ENCODE measurements at regions not wholly inside any gene's neighbourhood (a gene's known extent, or its start where the extent isn't known, plus 50 kb on each side); places are given as distances from the start of the nearest gene placed in this dataset.

GRCh38 chr17:64777415-64778239, 115.5 kb upstream of the SMURF2 start:
- TF ChIP-seq CREB1 (IDR thresholded peaks at IDR 0.05; ENCODE audit: low read depth) (no peak), ZBTB7A (IDR thresholded peaks at IDR 0.05; ENCODE audit: low read depth) (no peak), EP300 (IDR thresholded peaks at IDR 0.05; ENCODE audit: borderline replicate concordance) (no peak), EGR1 (IDR thresholded peaks at IDR 0.05) (no peak), CEBPB (IDR thresholded peaks at IDR 0.05) (no peak), USF1 (IDR thresholded peaks at IDR 0.05) (no peak), TCF12 (IDR thresholded peaks at IDR 0.05; ENCODE audit: low read depth) (no peak), YY1 (IDR thresholded peaks at IDR 0.05; ENCODE audit: low read depth) (no peak), NFIC (IDR thresholded peaks at IDR 0.05) (no peak), TEAD4 (IDR thresholded peaks at IDR 0.05) (no peak), TAF1 (IDR thresholded peaks at IDR 0.05; ENCODE audit: low read depth) (no peak)

- TF ChIP-seq RAD21 (IDR thresholded peaks at IDR 0.05; ENCODE audit: low read depth), result peak; percentile 83
- 0 out of 2 replicates have a peak, but pooled peaks have one; percentile 36 for TF ChIP-seq YY1 (IDR thresholded peaks at IDR 0.05; ENCODE audit: low read depth)
- TF ChIP-seq TEAD4 (IDR thresholded peaks at IDR 0.05), result peak; percentile 6; the same call in 1 of the 2 replicates
- peak; percentile 79 for TF ChIP-seq NFIC (IDR thresholded peaks at IDR 0.05)
- 0 out of 2 replicates have a peak, but pooled peaks have one; percentile 45 for TF ChIP-seq ZBTB7A (IDR thresholded peaks at IDR 0.05; ENCODE audit: low read depth)
- peak; percentile 57; the same call in 1 of the 2 replicates for TF ChIP-seq EGR1 (IDR thresholded peaks at IDR 0.05)
- peak; percentile 49; the same call in 1 of the 2 replicates for TF ChIP-seq MAX (IDR thresholded peaks at IDR 0.05)
Measured at GRCh38 chr17:64776720-64777414, 114.8 kb upstream of the SMURF2 start.

GRCh38 chr17:64775701-64776570, 113.8 kb upstream of the SMURF2 start:
- no peak for TF ChIP-seq TEAD4 (IDR thresholded peaks at IDR 0.05)
- no peak for TF ChIP-seq USF1 (IDR thresholded peaks at IDR 0.05)
- no peak for TF ChIP-seq EGR1 (IDR thresholded peaks at IDR 0.05)
- TF ChIP-seq CEBPB (IDR thresholded peaks at IDR 0.05), result no peak
- TF ChIP-seq TCF12 (IDR thresholded peaks at IDR 0.05; ENCODE audit: low read depth), result no peak
- no peak for TF ChIP-seq RAD21 (IDR thresholded peaks at IDR 0.05; ENCODE audit: low read depth)
- TF ChIP-seq REST (IDR thresholded peaks at IDR 0.05; ENCODE audit: low read depth), result no peak
- no peak for TF ChIP-seq MAX (IDR thresholded peaks at IDR 0.05)
- TF ChIP-seq CREB1 (IDR thresholded peaks at IDR 0.05; ENCODE audit: low read depth), result no peak
- no peak for TF ChIP-seq ZBTB7A (IDR thresholded peaks at IDR 0.05; ENCODE audit: low read depth)

GRCh38 chr17:64774888-64775540, 112.9 kb upstream of the SMURF2 start:
- TF ChIP-seq TAF1 (IDR thresholded peaks at IDR 0.05; ENCODE audit: low read depth), result no peak
- TF ChIP-seq CEBPB (IDR thresholded peaks at IDR 0.05), result no peak
- no peak for TF ChIP-seq CREB1 (IDR thresholded peaks at IDR 0.05; ENCODE audit: low read depth)
- TF ChIP-seq REST (IDR thresholded peaks at IDR 0.05; ENCODE audit: low read depth), result no peak
- no peak for TF ChIP-seq TEAD4 (IDR thresholded peaks at IDR 0.05)
- TF ChIP-seq ZBTB7A (IDR thresholded peaks at IDR 0.05; ENCODE audit: low read depth), result no peak
- TF ChIP-seq EGR1 (IDR thresholded peaks at IDR 0.05), result no peak
